ENCODE measurements at regions not wholly inside any gene's neighbourhood (a gene's known extent, or its start where the extent isn't known, plus 50 kb on each side); places are given as distances from the start of the nearest gene placed in this dataset.

GRCh38 chr7:138299066-138299465 lies 161.0 kb upstream of the TRIM24 start:
- TF ChIP-seq REST (IDR thresholded peaks at IDR 0.05) (no peak), MAX (IDR thresholded peaks at IDR 0.05) (no peak), USF2 (IDR thresholded peaks at IDR 0.05) (no peak), NR3C1 (IDR thresholded peaks at IDR 0.05) (no peak), POLR2A (IDR thresholded peaks at IDR 0.05; ENCODE audit: low read length) (no peak), KDM1A (IDR thresholded peaks at IDR 0.05; ENCODE audit: low read depth) (no peak), JUNB (IDR thresholded peaks at IDR 0.05) (no peak), CTCF (IDR thresholded peaks at IDR 0.05) (no peak), FOSL2 (IDR thresholded peaks at IDR 0.05) (no peak), FOSL2 (CRISPR knock-in tag; IDR thresholded peaks at IDR 0.05) (no peak), NPAS2 (CRISPR knock-in tag; IDR thresholded peaks at IDR 0.05; ENCODE audit: borderline replicate concordance) (no peak), RAD21 (conservative IDR thresholded peaks at IDR 0.05 in 1 of 2, IDR thresholded peaks at IDR 0.05 in 1 of 2) (no peak), EP300 (IDR thresholded peaks at IDR 0.05) (no peak), ESRRA (IDR thresholded peaks at IDR 0.05; ENCODE audit: borderline replicate concordance, low read length) (no peak), MAZ (IDR thresholded peaks at IDR 0.05; ENCODE audit: borderline replicate concordance, low read depth, low read length) (no peak)
